Upper lobe of left lung (tissue), 4 donors: ENCODE measurements at regions not wholly inside any gene's neighbourhood (a gene's known extent, or its start where the extent isn't known, plus 50 kb on each side); places are given as distances from the start of the nearest gene placed in this dataset.

Source experiments
- POLR2A ChIP-seq, 4 donors: fragments of 450-650 bp; IDR thresholded peaks; one replicate each; pipeline ENCODE4 v1.5.1; 2016 to 2017; ENCODE audit warnings: antibody characterized with exemption in 4 of 4, mild to moderate bottlenecking in 2 of 4
- TF ChIP-seq, protein P1 (sequence below), 6 experiments: fragments of 450-650 bp in 4 of 6; fragments of 200-600 bp in 2 of 6; sonication (generic) in 2 of 6; IDR thresholded peaks; one replicate each; pipeline ENCODE4 v1.5.1; 2016 to 2019; ENCODE audit warnings: antibody characterized with exemption in 6 of 6

DNA sequence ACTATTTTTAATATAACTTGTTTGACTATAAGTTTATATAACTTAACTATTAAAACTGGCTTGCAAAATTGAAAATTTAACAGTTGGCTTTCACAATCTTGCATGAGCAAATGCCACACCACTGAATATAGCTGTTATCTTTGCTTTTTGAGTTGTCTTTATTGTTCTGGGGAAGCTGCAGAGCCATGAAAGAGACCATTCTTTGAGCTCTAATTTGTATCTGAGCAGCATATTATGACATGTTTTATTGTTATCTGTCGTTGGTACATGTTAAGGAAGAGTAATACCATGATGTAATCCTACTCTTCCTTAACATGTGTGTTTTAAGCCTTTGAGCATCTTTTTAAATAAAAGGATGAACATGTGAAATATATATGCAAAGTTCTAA, 97.1 kb upstream of the ANK2 start:
- TF ChIP-seq, protein P1, sequence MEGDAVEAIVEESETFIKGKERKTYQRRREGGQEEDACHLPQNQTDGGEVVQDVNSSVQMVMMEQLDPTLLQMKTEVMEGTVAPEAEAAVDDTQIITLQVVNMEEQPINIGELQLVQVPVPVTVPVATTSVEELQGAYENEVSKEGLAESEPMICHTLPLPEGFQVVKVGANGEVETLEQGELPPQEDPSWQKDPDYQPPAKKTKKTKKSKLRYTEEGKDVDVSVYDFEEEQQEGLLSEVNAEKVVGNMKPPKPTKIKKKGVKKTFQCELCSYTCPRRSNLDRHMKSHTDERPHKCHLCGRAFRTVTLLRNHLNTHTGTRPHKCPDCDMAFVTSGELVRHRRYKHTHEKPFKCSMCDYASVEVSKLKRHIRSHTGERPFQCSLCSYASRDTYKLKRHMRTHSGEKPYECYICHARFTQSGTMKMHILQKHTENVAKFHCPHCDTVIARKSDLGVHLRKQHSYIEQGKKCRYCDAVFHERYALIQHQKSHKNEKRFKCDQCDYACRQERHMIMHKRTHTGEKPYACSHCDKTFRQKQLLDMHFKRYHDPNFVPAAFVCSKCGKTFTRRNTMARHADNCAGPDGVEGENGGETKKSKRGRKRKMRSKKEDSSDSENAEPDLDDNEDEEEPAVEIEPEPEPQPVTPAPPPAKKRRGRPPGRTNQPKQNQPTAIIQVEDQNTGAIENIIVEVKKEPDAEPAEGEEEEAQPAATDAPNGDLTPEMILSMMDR (IDR thresholded peaks at IDR 0.05), result no peak
- no peak for TF ChIP-seq POLR2A (IDR thresholded peaks at IDR 0.05)
